Pons (tissue), 1 donor: ENCODE measurements at regions not wholly inside any gene's neighbourhood (a gene's known extent, or its start where the extent isn't known, plus 50 kb on each side); places are given as distances from the start of the nearest gene placed in this dataset.

ENCODE experiments used
- DNase-seq: peaks from one replicate; pipeline ENCODE4 v3.0.0-alpha.2; 2016; ENCODE audit warnings: low spot score

- DNase-seq, result no peak
Measured at GRCh38 chr2:83565181-83565580, 893.9 kb downstream of the SUCLG1 start.

GRCh38 chr2:83561592-83561991 lies 897.5 kb downstream of the SUCLG1 start:
- no peak for DNase-seq

GRCh38 chr2:83536556-83536955 lies 922.5 kb downstream of the SUCLG1 start:
- DNase-seq, result no peak

- no peak for DNase-seq
Measured at GRCh38 chr2:83534416-83534815, 924.7 kb downstream of the SUCLG1 start.

- DNase-seq, result peak; percentile 16
Measured at GRCh38 chr2:83531206-83531826, 927.8 kb downstream of the SUCLG1 start.

- DNase-seq, result no peak
Measured at GRCh38 chr2:83528767-83529166, 930.3 kb downstream of the SUCLG1 start.

- no peak for DNase-seq
Measured at GRCh38 chr2:83522891-83523493, 936.1 kb downstream of the SUCLG1 start.

GRCh38 chr2:83517727-83518368 lies 941.2 kb downstream of the SUCLG1 start:
- no peak for DNase-seq

GRCh38 chr2:83516503-83516902 lies 942.6 kb downstream of the SUCLG1 start:
- DNase-seq, result no peak

- no peak for DNase-seq
Measured at GRCh38 chr2:83487451-83487850, 971.6 kb downstream of the SUCLG1 start.

GRCh38 chr2:83481436-83481835 lies 977.6 kb downstream of the SUCLG1 start:
- DNase-seq, result no peak

GRCh38 chr2:83478037-83478436 lies 981.0 kb downstream of the SUCLG1 start:
- DNase-seq, result no peak

- no peak for DNase-seq
Measured at GRCh38 chr2:83475371-83475770, 983.7 kb downstream of the SUCLG1 start.

GRCh38 chr2:83471655-83472054 lies 987.4 kb downstream of the SUCLG1 start:
- no peak for DNase-seq

GRCh38 chr2:83470928-83471327 lies 988.2 kb downstream of the SUCLG1 start:
- no peak for DNase-seq

GRCh38 chr2:83464444-83464843 lies 994.6 kb downstream of the SUCLG1 start:
- no peak for DNase-seq

GRCh38 chr2:83462881-83463280 lies 996.2 kb downstream of the SUCLG1 start:
- no peak for DNase-seq

GRCh38 chr2:83461135-83461534 lies 997.9 kb downstream of the SUCLG1 start:
- DNase-seq, result no peak

- DNase-seq, result no peak
Measured at GRCh38 chr2:83459456-83459855, 999.6 kb downstream of the SUCLG1 start.

GRCh38 chr2:83435989-83436388 lies 1023.1 kb downstream of the SUCLG1 start:
- no peak for DNase-seq

GRCh38 chr2:83420993-83421392 lies 1038.1 kb downstream of the SUCLG1 start:
- DNase-seq, result no peak

- no peak for DNase-seq
Measured at GRCh38 chr2:83394134-83394904, 1064.8 kb downstream of the SUCLG1 start.

GRCh38 chr2:83388804-83389203 lies 1070.3 kb downstream of the SUCLG1 start:
- DNase-seq, result no peak
